HG03175 (cell line): ENCODE measurements at regions not wholly inside any gene's neighbourhood (a gene's known extent, or its start where the extent isn't known, plus 50 kb on each side); places are given as distances from the start of the nearest gene placed in this dataset.
"Not testable (repeated sequence)": the region's sequence is repeated elsewhere in the genome, so short reads cannot be mapped to it uniquely, and the experiment has no call there.

Source experiments
- ATAC-seq: cut with Tn5 transposase; IDR thresholded peaks from one replicate; pipeline ENCODE4 v1.9.1; 2021; ENCODE audit warnings: mild to moderate bottlenecking, moderate library complexity; ENCODE audit not compliant: unreplicated experiment

GRCh38 chr6:120392941-120393340 is 941.3 kb downstream of the TBC1D32 start:
- ATAC-seq = no peak

- ATAC-seq = no peak
Observed at GRCh38 chr6:120384671-120385070, 949.6 kb downstream of the TBC1D32 start.

GRCh38 chr6:120383681-120384080 is 950.6 kb downstream of the TBC1D32 start:
- no peak for ATAC-seq

- ATAC-seq = peak; percentile 89
Observed at GRCh38 chr6:120378582-120379220, 955.6 kb downstream of the TBC1D32 start.

GRCh38 chr6:120373185-120373584 is 961.1 kb downstream of the TBC1D32 start:
- ATAC-seq = no peak

GRCh38 chr6:120363429-120363828 is 970.9 kb downstream of the TBC1D32 start:
- ATAC-seq = no peak

- ATAC-seq = not testable (repeated sequence)
Observed at GRCh38 chr6:120358535-120358934, 975.7 kb downstream of the TBC1D32 start.

GRCh38 chr6:120357447-120357846 is 976.8 kb downstream of the TBC1D32 start:
- ATAC-seq = no peak

GRCh38 chr6:120355822-120356221 is 978.5 kb downstream of the TBC1D32 start:
- no peak for ATAC-seq

- ATAC-seq = peak; percentile 60
Observed at GRCh38 chr6:120354452-120355098, 979.7 kb downstream of the TBC1D32 start.

GRCh38 chr6:120352491-120352890 is 981.8 kb downstream of the TBC1D32 start:
- no peak for ATAC-seq

- ATAC-seq = no peak
Observed at GRCh38 chr6:120348926-120349325, 985.4 kb downstream of the TBC1D32 start.

GRCh38 chr6:120328521-120328920 is 979.0 kb upstream of the MAN1A1 start:
- no peak for ATAC-seq

GRCh38 chr6:120320481-120321162 is 971.1 kb upstream of the MAN1A1 start:
- ATAC-seq = peak; percentile 53

GRCh38 chr6:120304223-120304622 is 954.7 kb upstream of the MAN1A1 start:
- ATAC-seq = no peak

- no peak for ATAC-seq
Observed at GRCh38 chr6:120303527-120303926, 954.0 kb upstream of the MAN1A1 start.

- ATAC-seq = no peak
Observed at GRCh38 chr6:120302041-120302440, 952.5 kb upstream of the MAN1A1 start.

GRCh38 chr6:120290964-120291363 is 941.4 kb upstream of the MAN1A1 start:
- no peak for ATAC-seq

GRCh38 chr6:120282005-120282404 is 932.4 kb upstream of the MAN1A1 start:
- no peak for ATAC-seq

GRCh38 chr6:120279466-120280167 is 930.1 kb upstream of the MAN1A1 start:
- no peak for ATAC-seq

- no peak for ATAC-seq
Observed at GRCh38 chr6:120278689-120279396, 929.3 kb upstream of the MAN1A1 start.
